ENCODE measurements at regions not wholly inside any gene's neighbourhood (a gene's known extent, or its start where the extent isn't known, plus 50 kb on each side); places are given as distances from the start of the nearest gene placed in this dataset.

- TF ChIP-seq CTCF (conservative IDR thresholded peaks at IDR 0.05) (no peak), ZFX (IDR thresholded peaks at IDR 0.05) (no peak)
Observed at GRCh38 chr19:32195706-32196610, 149.5 kb upstream of the ZNF507 start.

Data from C4-2B (cell line).